Keratinocyte (primary cell): ENCODE measurements at regions not wholly inside any gene's neighbourhood (a gene's known extent, or its start where the extent isn't known, plus 50 kb on each side); places are given as distances from the start of the nearest gene placed in this dataset.

ENCODE experiments used
- DNase-seq: peaks from one replicate; pipeline ENCODE4 v3.0.0-alpha.2; 2011; ENCODE audit warnings: low read depth, missing footprints, low spot score
- FAIRE-seq: peaks from 2 replicates; lab custom pipeline; 2011; peaks lifted over from hg19 to GRCh38; lab: Jason Lieb, UNC
- H2AFZ ChIP-seq: 2 replicates; pipeline ENCODE4 v1.6.0; 2012; ENCODE audit warnings: low read length, control low read depth, inconsistent platforms; ENCODE audit not compliant: control insufficient read depth
- H3K27ac ChIP-seq: 2 replicates; pipeline ENCODE4 v1.5.1; 2011; ENCODE audit warnings: low read length; ENCODE audit not compliant: control insufficient read depth, insufficient read depth
- H3K27me3 ChIP-seq: 3 replicates; pipeline ENCODE4 v1.6.0; 2011; ENCODE audit warnings: low read length; ENCODE audit not compliant: control insufficient read depth, insufficient read depth; ENCODE audit errors: extremely low read depth
- H3K36me3 ChIP-seq, 2 experiments: 2 replicates in 1 of 2; 3 replicates in 1 of 2; pipeline ENCODE4 v1.5.1; 2011; ENCODE audit warnings: low read length in 2 of 2, mild to moderate bottlenecking in 1 of 2; ENCODE audit not compliant: control insufficient read depth in 2 of 2, insufficient read depth in 2 of 2; ENCODE audit errors: extremely low read depth in 1 of 2
- H3K4me1 ChIP-seq: 3 replicates; pipeline ENCODE4 v1.5.1; 2011; ENCODE audit warnings: low read length; ENCODE audit not compliant: control insufficient read depth, insufficient read depth; ENCODE audit errors: extremely low read depth
- H3K4me2 ChIP-seq: 3 replicates; pipeline ENCODE4 v1.6.0; 2011; ENCODE audit warnings: low read depth, low read length; ENCODE audit not compliant: control insufficient read depth, insufficient read depth; ENCODE audit errors: extremely low read depth
- H3K4me3 ChIP-seq, 3 experiments: fragments of 200-600 bp in 1 of 3; sonication (generic) in 1 of 3; 2 replicates in 2 of 3; 3 replicates in 1 of 3; pipeline ENCODE4 v1.5.1; 2011 to 2016; ENCODE audit warnings: low read length in 3 of 3, mild to moderate bottlenecking in 3 of 3, control low read depth in 2 of 3, inconsistent platforms in 1 of 3, low read depth in 1 of 3, mixed read lengths in 1 of 3, mixed run types in 1 of 3, moderate library complexity in 1 of 3; ENCODE audit not compliant: control insufficient read depth in 2 of 3, insufficient read depth in 2 of 3; ENCODE audit errors: extremely low read depth in 1 of 3
- H3K79me2 ChIP-seq: 2 replicates; pipeline ENCODE4 v1.6.0; 2012; ENCODE audit warnings: low read length; ENCODE audit not compliant: control insufficient read depth, insufficient read depth
- H3K9ac ChIP-seq: 3 replicates; pipeline ENCODE4 v1.6.0; 2011; ENCODE audit warnings: low read length; ENCODE audit not compliant: control insufficient read depth, insufficient read depth; ENCODE audit errors: extremely low read depth
- H3K9me1 ChIP-seq: 3 replicates; pipeline ENCODE4 v1.6.0; 2011; ENCODE audit warnings: low read length; ENCODE audit not compliant: control insufficient read depth, insufficient read depth; ENCODE audit errors: extremely low read depth
- H3K9me3 ChIP-seq: 2 replicates; pipeline ENCODE4 v1.5.1; 2012; ENCODE audit warnings: low read depth, low read length; ENCODE audit not compliant: control insufficient read depth
- H4K20me1 ChIP-seq: 3 replicates; pipeline ENCODE4 v1.6.0; 2011; ENCODE audit warnings: low read length; ENCODE audit not compliant: control insufficient read depth, insufficient read depth; ENCODE audit errors: extremely low read depth
- CTCF ChIP-seq, 3 experiments: IDR thresholded peaks in 1 of 3; conservative IDR thresholded peaks in 1 of 3; optimal IDR thresholded peaks in 1 of 3; 2 replicates in 2 of 3; 3 replicates in 1 of 3; pipeline versions ENCODE3 to v1.5.1; 2011; ENCODE audit warnings: low read length in 3 of 3, mild to moderate bottlenecking in 3 of 3, moderate library complexity in 2 of 3, control low read depth in 1 of 3, inconsistent platforms in 1 of 3; ENCODE audit not compliant: insufficient read depth in 2 of 3; ENCODE audit errors: extremely low read depth in 1 of 3
- EZH2 ChIP-seq: IDR thresholded peaks from one replicate; pipeline ENCODE4 v1.6.1; 2012; ENCODE audit warnings: inconsistent platforms, mild to moderate bottlenecking, low read length, moderate library complexity
- dilution Hi-C: fragments of 300-500 bp; cut with MboI; formaldehyde crosslinking; loops from one replicate; pipeline ENCODE4 v1.7.0; 2020; ENCODE audit warnings: low sequenced_read_pairs; ENCODE audit not compliant: extremely low pct_ligation_motif_present

GRCh38 chr1:53379662-53380002 is 51.8 kb upstream of the LRP8 start:
- Histone ChIP-seq H3K4me2 (no peak overlapping the region), H3K9me3 (no peaks in the 10 kb centered on the region), H4K20me1 (no peaks in the 10 kb centered on the region), H3K9ac (no peak overlapping the region), H3K9me1 (peaks cover 2% of the 10 kb centered on the region), H3K79me2 (no peaks in the 10 kb centered on the region), H3K27ac (no peak overlapping the region), H2AFZ (no peak overlapping the region), H3K27me3 (peaks cover 16% of the 10 kb centered on the region), H3K4me1 (peaks cover 12% of the 10 kb centered on the region), H3K4me3 (no peak overlapping the region), H3K36me3 (no peaks in the 10 kb centered on the region)
- TF ChIP-seq CTCF (optimal IDR thresholded peaks at IDR 0.05 in 1 of 3, IDR thresholded peaks at IDR 0.05 in 1 of 3, conservative IDR thresholded peaks at IDR 0.05 in 1 of 3; ENCODE audit: extremely low read depth in 1 of 3, insufficient read depth in 2 of 3, low read length in 3 of 3), result no peak
- TF ChIP-seq EZH2, result no peak
- DNase-seq (no peak), FAIRE-seq (no peak)
- dilution Hi-C loops, result no loop called here

GRCh38 chr1:53380296-53380695 is 52.4 kb upstream of the LRP8 start:
- no peak overlapping the region for H2AFZ ChIP-seq
- peaks cover 12% of the 10 kb centered on the region for H3K4me1 ChIP-seq
- H4K20me1 ChIP-seq, result no peaks in the 10 kb centered on the region
- peaks cover 2% of the 10 kb centered on the region for H3K9me1 ChIP-seq
- no peaks in the 10 kb centered on the region for H3K36me3 ChIP-seq
- H3K9me3 ChIP-seq, result no peaks in the 10 kb centered on the region
- no peak overlapping the region for H3K27ac ChIP-seq
- no peak for FAIRE-seq
- no peak for DNase-seq
- no peak overlapping the region for H3K4me3 ChIP-seq
- dilution Hi-C loops, result no loop called here
- no peaks in the 10 kb centered on the region for H3K79me2 ChIP-seq
- TF ChIP-seq CTCF (optimal IDR thresholded peaks at IDR 0.05 in 1 of 3, IDR thresholded peaks at IDR 0.05 in 1 of 3, conservative IDR thresholded peaks at IDR 0.05 in 1 of 3; ENCODE audit: extremely low read depth in 1 of 3, insufficient read depth in 2 of 3, low read length in 3 of 3), result no peak
- no peak for TF ChIP-seq EZH2
- peaks cover 17% of the 10 kb centered on the region for H3K27me3 ChIP-seq
- no peak overlapping the region for H3K9ac ChIP-seq
- H3K4me2 ChIP-seq, result no peak overlapping the region
